Astrocyte (in vitro differentiated cells and primary cell): ENCODE measurements at regions not wholly inside any gene's neighbourhood (a gene's known extent, or its start where the extent isn't known, plus 50 kb on each side); places are given as distances from the start of the nearest gene placed in this dataset.

Source experiments
- CTCF ChIP-seq: IDR thresholded peaks from 2 replicates; pipeline ENCODE4 v1.5.1; 2011; ENCODE audit warnings: low read depth, mild to moderate bottlenecking, inconsistent platforms, low read length, moderate library complexity; ENCODE audit not compliant: insufficient read depth
- EZH2 ChIP-seq: IDR thresholded peaks from 2 replicates; pipeline ENCODE4 v1.6.1; 2012; ENCODE audit warnings: mild to moderate bottlenecking, low read length, inconsistent platforms; ENCODE audit not compliant: insufficient read depth

- no peak for TF ChIP-seq CTCF
- TF ChIP-seq EZH2 = no peak
Observed at GRCh38 chr5:40022057-40022456, 597.3 kb upstream of the DAB2 start.
